HepG2 (cell line): ENCODE measurements at regions not wholly inside any gene's neighbourhood (a gene's known extent, or its start where the extent isn't known, plus 50 kb on each side); places are given as distances from the start of the nearest gene placed in this dataset.

ENCODE experiments used
- ATAC-seq: fragments of 200-7000 bp; cut with Tn5 transposase; 3 replicates; pipeline ENCODE4 v1.9.1; 2020; ENCODE audit warnings: mild to moderate bottlenecking, moderate library complexity
- BruUV-seq: library from RNA; stranded (reverse); fragments of 400-500 nt; replicated peaks from 2 replicates; lab custom pipeline; 2021; lab: Mats Ljungman, UMichigan
- CTCF ChIA-PET: fragments of 300-600 bp; formaldehyde crosslinking; extraction: SDS; loops from one replicate; lab custom pipeline; 2021; ENCODE audit warnings: low total read pairs, inconsistent platforms, low intra/inter-chr PET ratio; lab: Yijun Ruan, JAX
- POLR2A ChIA-PET: fragments of 350-600 bp; sonication (Branson Sonifier 250); formaldehyde crosslinking; loops from one replicate; lab custom pipeline; 2020; ENCODE audit warnings: antibody characterized with exemption, inconsistent platforms; lab: Yijun Ruan, JAX
- DNase-seq: peaks from one replicate; pipeline ENCODE4 v3.0.0-alpha.2; 2015; ENCODE audit warnings: low spot score
- FAIRE-seq: peaks from 3 replicates; lab custom pipeline; 2011; peaks lifted over from hg19 to GRCh38; lab: Jason Lieb, UNC
- H2AFZ ChIP-seq: one replicate; pipeline ENCODE4 v1.6.1; 2011; ENCODE audit warnings: low read length, inconsistent platforms
- H3K27ac ChIP-seq: fragments of 300-600 bp; 3 replicates; pipeline ENCODE4 v1.8.0; 2011; ENCODE audit warnings: mixed run types, mild to moderate bottlenecking, mixed read lengths, low read length, inconsistent platforms; ENCODE audit not compliant: insufficient read depth; ENCODE audit errors: extremely low read length
- H3K27me3 ChIP-seq, 2 experiments: fragments of 200-600 bp in 1 of 2; 2 replicates in 1 of 2; 3 replicates in 1 of 2; pipeline versions ENCODE4 v1.6.0 to v1.8.0; 2011; ENCODE audit warnings: low read length in 2 of 2, mild to moderate bottlenecking in 2 of 2, moderate library complexity in 2 of 2, inconsistent platforms in 1 of 2; ENCODE audit not compliant: insufficient read depth in 2 of 2, control insufficient read depth in 1 of 2
- H3K36me3 ChIP-seq, 2 experiments: fragments of 200-600 bp in 1 of 2; replicated peaks in 1 of 2; 2 replicates in 1 of 2; 3 replicates in 1 of 2; pipeline versions ENCODE4 v1.5.1 to v1.8.0; 2011; ENCODE audit warnings: low read length in 2 of 2, inconsistent platforms in 1 of 2; ENCODE audit not compliant: insufficient read depth in 2 of 2, control insufficient read depth in 1 of 2
- H3K4me1 ChIP-seq: 2 replicates; pipeline ENCODE4 v1.5.1; 2012; ENCODE audit warnings: low read length, inconsistent platforms; ENCODE audit not compliant: insufficient read depth
- H3K4me2 ChIP-seq: 2 replicates; pipeline ENCODE4 v1.6.0; 2011; ENCODE audit warnings: low read depth, low read length, inconsistent platforms
- H3K4me3 ChIP-seq, 3 experiments: fragments of 200-600 bp in 1 of 3; sonication (generic), shearing (Covaris generic) in 1 of 3; replicated peaks in 1 of 3; 2 replicates each; pipeline ENCODE4 v1.5.1; 2011 to 2016; ENCODE audit warnings: low read length in 3 of 3, inconsistent platforms in 2 of 3, low read depth in 2 of 3, mild to moderate bottlenecking in 2 of 3, control low read depth in 1 of 3, mixed read lengths in 1 of 3; ENCODE audit not compliant: insufficient read depth in 1 of 3
- H3K79me2 ChIP-seq: one replicate; pipeline ENCODE4 v1.6.1; 2011; ENCODE audit warnings: low read length, inconsistent platforms; ENCODE audit not compliant: insufficient read depth
- H3K9ac ChIP-seq: 2 replicates; pipeline ENCODE4 v1.6.0; 2011; ENCODE audit warnings: mild to moderate bottlenecking, low read depth, low read length, inconsistent platforms; ENCODE audit not compliant: insufficient read depth
- H3K9me3 ChIP-seq: 2 replicates; pipeline ENCODE4 v1.5.1; 2012; ENCODE audit warnings: mild to moderate bottlenecking, low read length
- H4K20me1 ChIP-seq: 2 replicates; pipeline ENCODE4 v1.6.0; 2011; ENCODE audit warnings: inconsistent platforms, mild to moderate bottlenecking, low read length, moderate library complexity; ENCODE audit not compliant: insufficient read depth
- MEIS1 ChIP-seq: sonication (generic); formaldehyde crosslinking; IDR thresholded peaks from 2 replicates; pipeline ENCODE4 v1.9.0; 2021; ENCODE audit warnings: mild to moderate bottlenecking, missing genetic modification reagents, moderate library complexity, borderline replicate concordance
- MTA3 ChIP-seq: sonication (generic); formaldehyde crosslinking; IDR thresholded peaks from 2 replicates; pipeline ENCODE4 v1.4.0; 2020; ENCODE audit warnings: missing genetic modification reagents
- MTF1 ChIP-seq: sonication (generic); formaldehyde crosslinking; IDR thresholded peaks from 2 replicates; pipeline ENCODE4 v1.5.0; 2020; ENCODE audit warnings: missing genetic modification reagents
- NFATC3 ChIP-seq: sonication (generic); formaldehyde crosslinking; IDR thresholded peaks from 2 replicates; pipeline ENCODE4 v1.5.1; 2020; ENCODE audit warnings: mild to moderate bottlenecking, missing genetic modification reagents
- PCBP2 ChIP-seq: fragments of 200-400 bp; formaldehyde crosslinking; optimal IDR thresholded peaks from 2 replicates; pipeline ENCODE3; 2018; ENCODE audit warnings: low read length, low read depth; ENCODE audit not compliant: poor library complexity, severe bottlenecking
- RORA ChIP-seq: sonication (generic); formaldehyde crosslinking; IDR thresholded peaks from 2 replicates; pipeline ENCODE4 v1.5.0; 2020; ENCODE audit warnings: mild to moderate bottlenecking, missing genetic modification reagents, moderate library complexity
- SCMH1 ChIP-seq: sonication (generic); formaldehyde crosslinking; IDR thresholded peaks from 2 replicates; pipeline ENCODE4 v1.9.0; 2021; ENCODE audit warnings: missing genetic modification reagents, mild to moderate bottlenecking, borderline replicate concordance
- SMAD9 ChIP-seq: sonication (generic); formaldehyde crosslinking; IDR thresholded peaks from 2 replicates; pipeline ENCODE4 v1.5.1; 2020; ENCODE audit warnings: mild to moderate bottlenecking, missing genetic modification reagents
- SRSF9 ChIP-seq: fragments of 200-400 bp; formaldehyde crosslinking; IDR thresholded peaks from 2 replicates; pipeline ENCODE4 v1.6.1; 2018; ENCODE audit warnings: borderline replicate concordance, mild to moderate bottlenecking, low read depth, low read length; ENCODE audit not compliant: insufficient read depth, poor library complexity, severe bottlenecking
- ZBTB40 ChIP-seq, 2 experiments: fragments of 450-650 bp in 1 of 2; sonication (generic) in 1 of 2; formaldehyde crosslinking in 1 of 2; IDR thresholded peaks; 2 replicates each; pipeline versions ENCODE4 v1.6.1 to v1.8.0; 2016 to 2022; ENCODE audit warnings: antibody characterized with exemption in 1 of 2, mild to moderate bottlenecking in 1 of 2, missing genetic modification reagents in 1 of 2
- ZNF607 ChIP-seq: sonication (generic); formaldehyde crosslinking; IDR thresholded peaks from 2 replicates; pipeline ENCODE4 v1.5.1; 2020; ENCODE audit warnings: missing genetic modification reagents, mild to moderate bottlenecking, borderline replicate concordance
- ZNF713 ChIP-seq: sonication (generic); formaldehyde crosslinking; IDR thresholded peaks from 2 replicates; pipeline ENCODE4 v1.4.0; 2020; ENCODE audit warnings: mild to moderate bottlenecking, missing genetic modification reagents
- ZNF792 ChIP-seq: IDR thresholded peaks from 2 replicates; pipeline ENCODE4 v1.6.1; 2016
- ZNF891 ChIP-seq: sonication (generic); formaldehyde crosslinking; IDR thresholded peaks from 2 replicates; pipeline ENCODE4 v1.5.0; 2020; ENCODE audit warnings: mild to moderate bottlenecking, missing genetic modification reagents
- ZUFSP ChIP-seq: sonication (generic); formaldehyde crosslinking; IDR thresholded peaks from 2 replicates; pipeline ENCODE4 v1.9.0; 2021; ENCODE audit warnings: missing genetic modification reagents, mild to moderate bottlenecking, borderline replicate concordance
- WGBS: methylation state at CpG from one replicate; pipeline ENCODE4 v1.1.6; 2017; ENCODE audit warnings: low lambda C conversion rate; 5-methylcytosine and 5-hydroxymethylcytosine counted together
- in situ Hi-C: cut with HindIII; loops from 2 replicates; pipeline ENCODE4 v1.10.0; 2017; ENCODE audit warnings: low pct_unique_long_range_greater_than_20kb; ENCODE audit not compliant: extremely low pct_ligation_motif_present
- intact Hi-C: fragments of 100-400 bp; cut with micrococcal nuclease; formaldehyde crosslinking; loops from one replicate; pipeline ENCODE4 v1.10.0; 2022; ENCODE audit not compliant: unreplicated experiment

- FAIRE-seq: no peak
- ChIA-PET CTCF (no interaction called here), POLR2A (no interaction called here)
- Histone ChIP-seq H3K27me3 (no peaks in the 10 kb centered on the region; a peak in 1 of 5 replicates), H3K9ac (no peak overlapping the region), H4K20me1 (no peaks in the 10 kb centered on the region), H3K27ac (no peak overlapping the region), H3K4me2 (no peak overlapping the region), H3K4me1 (0 out of 2 replicates have a peak, but pooled peaks cover 6% of the 10 kb centered on the region), H3K36me3 (no peaks in the 10 kb centered on the region), H2AFZ (no peak overlapping the region), H3K79me2 (no peaks in the 10 kb centered on the region), H3K9me3 (no peaks in the 10 kb centered on the region), H3K4me3 (no peak overlapping the region)
- BruUV-seq: no TSS peak
- 4% methylated on average over 4 of the region's 4 CpGs for WGBS
- DNase-seq: no peak
- intact Hi-C loops: no loop called here
- no peak for ATAC-seq
- in situ Hi-C loops: loop anchor here (25.0 kb wide), 1 partner anchor 358 kb away; no protein-coding TSS in a partner anchor
- TF ChIP-seq ZNF607 (CRISPR knock-in tag) (no peak), PCBP2 (no peak), NFATC3 (CRISPR knock-in tag) (no peak), SRSF9 (no peak), SMAD9 (no peak), SCMH1 (CRISPR knock-in tag) (no peak), ZNF792 (CRISPR knock-in tag) (no peak), ZNF713 (no peak), MTF1 (CRISPR knock-in tag) (no peak), RORA (CRISPR knock-in tag) (no peak), ZNF891 (no peak), ZUFSP (CRISPR knock-in tag) (no peak), MTA3 (no peak), MEIS1 (CRISPR knock-in tag) (no peak), ZBTB40 (IDR thresholded peaks at IDR 0.05) (no peak), ZBTB40 (CRISPR knock-in tag; IDR thresholded peaks at IDR 0.05) (no peak)
Measured at GRCh38 chr13:76020421-76020955, 384.4 kb downstream of the LMO7 start.
